HCT116 (cell line): ENCODE measurements at regions not wholly inside any gene's neighbourhood (a gene's known extent, or its start where the extent isn't known, plus 50 kb on each side); places are given as distances from the start of the nearest gene placed in this dataset.

Experiments used
- ATAC-seq: fragments of 200-7000 bp; cut with Tn5 transposase; 2 replicates; pipeline ENCODE4 v1.9.1; 2020; ENCODE audit warnings: mild to moderate bottlenecking, moderate library complexity
- BruUV-seq: library from RNA; stranded (reverse); fragments of 400-500 nt; replicated peaks from 2 replicates; lab custom pipeline; 2021; lab: Mats Ljungman, UMichigan
- CTCF ChIA-PET: fragments of 300-600 bp; sonication (Branson Sonifier 250); formaldehyde crosslinking; loops from one replicate; lab custom pipeline; 2021; ENCODE audit warnings: antibody characterized with exemption; lab: Charles Lee
- POLR2A ChIA-PET: fragments of 300-600, 350-600 bp; sonication (Branson Sonifier 250); formaldehyde crosslinking; loops from one replicate; lab custom pipeline; 2021; ENCODE audit warnings: antibody characterized with exemption; lab: Charles Lee
- RAD21 ChIA-PET, 2 experiments: fragments of 300-600 bp; sonication (Branson Sonifier 250); formaldehyde crosslinking; loops; one replicate each; lab custom pipeline; 2023; ENCODE audit warnings: low total read pairs in 2 of 2; ENCODE audit not compliant: uncharacterized antibody in 2 of 2, unreplicated experiment in 2 of 2, low non-redundant PET in 1 of 2; lab: Charles Lee
- DNase-seq: peaks from one replicate; pipeline ENCODE4 v3.0.0-alpha.2; 2010; ENCODE audit warnings: low read depth, low spot score
- H2AFZ ChIP-seq: fragments of 200-600 bp; shearing (Covaris generic), sonication (generic); 2 replicates; pipeline ENCODE4 v1.6.1; 2017; ENCODE audit warnings: low read depth, mixed run types, mixed read lengths, antibody characterized with exemption, low read length; ENCODE audit not compliant: poor library complexity, severe bottlenecking
- H3K27ac ChIP-seq: 2 replicates; pipeline ENCODE4 v1.5.1; 2012; ENCODE audit warnings: low read depth, low read length
- H3K27me3 ChIP-seq: fragments of 200-600 bp; sonication (generic); 2 replicates; pipeline ENCODE4 v1.6.1; 2016; ENCODE audit warnings: mixed run types, low read length, mixed read lengths; ENCODE audit not compliant: insufficient read depth
- H3K36me3 ChIP-seq, 2 experiments: fragments of 200-500 bp in 1 of 2; fragments of 200-600 bp in 1 of 2; sonication (Bioruptor generic) in 1 of 2; sonication (generic) in 1 of 2; 2 replicates each; pipeline versions ENCODE4 v1.5.1 to v1.6.1; 2014 to 2016; ENCODE audit warnings: low read length in 2 of 2, inconsistent platforms in 1 of 2, mixed read lengths in 1 of 2, mixed run types in 1 of 2; ENCODE audit not compliant: insufficient read depth in 2 of 2, control insufficient read depth in 1 of 2
- H3K4me1 ChIP-seq, 2 experiments: fragments of 200-600 bp in 1 of 2; sonication (generic) in 1 of 2; 2 replicates each; pipeline versions ENCODE4 v1.5.1 to v1.6.1; 2012 to 2017; ENCODE audit warnings: low read length in 2 of 2, inconsistent platforms in 1 of 2, mild to moderate bottlenecking in 1 of 2, mixed read lengths in 1 of 2, mixed run types in 1 of 2, moderate library complexity in 1 of 2; ENCODE audit not compliant: insufficient read depth in 2 of 2, control insufficient read depth in 1 of 2
- H3K4me2 ChIP-seq: fragments of 200-600 bp; sonication (generic); 2 replicates; pipeline ENCODE4 v1.6.1; 2017; ENCODE audit warnings: mixed run types, low read length, mixed read lengths
- H3K4me3 ChIP-seq, 2 experiments: fragments of 200-600 bp in 1 of 2; sonication (generic) in 1 of 2; replicated peaks in 1 of 2; 2 replicates each; pipeline ENCODE4 v1.5.1; 2011 to 2016; ENCODE audit warnings: low read length in 2 of 2, control low read depth in 1 of 2, low read depth in 1 of 2, mild to moderate bottlenecking in 1 of 2, mixed read lengths in 1 of 2, mixed run types in 1 of 2
- H3K79me2 ChIP-seq: fragments of 200-600 bp; sonication (generic); 2 replicates; pipeline ENCODE4 v1.6.1; 2017; ENCODE audit warnings: mild to moderate bottlenecking, mixed run types, low read length, moderate library complexity, mixed read lengths; ENCODE audit not compliant: insufficient read depth
- H3K9ac ChIP-seq: fragments of 200-600 bp; sonication (generic); 2 replicates; pipeline ENCODE4 v1.6.1; 2016; ENCODE audit warnings: low read length, mixed read lengths
- H3K9me2 ChIP-seq: fragments of 200-600 bp; sonication (generic), shearing (Covaris generic); 2 replicates; pipeline ENCODE4 v1.6.1; 2017; ENCODE audit warnings: mixed run types, mild to moderate bottlenecking, moderate library complexity; ENCODE audit not compliant: insufficient read depth
- H3K9me3 ChIP-seq, 2 experiments: fragments of 200-500 bp in 1 of 2; fragments of 200-600 bp in 1 of 2; sonication (Bioruptor generic) in 1 of 2; sonication (generic) in 1 of 2; 2 replicates each; pipeline ENCODE4 v1.6.1; 2014 to 2017; ENCODE audit warnings: low read length in 2 of 2, mixed read lengths in 2 of 2, inconsistent platforms in 1 of 2, low read depth in 1 of 2, mild to moderate bottlenecking in 1 of 2, mixed run types in 1 of 2, moderate library complexity in 1 of 2; ENCODE audit not compliant: control insufficient read depth in 1 of 2, insufficient read depth in 1 of 2
- H4K20me1 ChIP-seq: fragments of 200-600 bp; sonication (generic), shearing (Covaris generic); 2 replicates; pipeline ENCODE4 v1.6.1; 2017; ENCODE audit warnings: mixed run types, mild to moderate bottlenecking, moderate library complexity; ENCODE audit not compliant: insufficient read depth
- CBX3 ChIP-seq: IDR thresholded peaks from 2 replicates; pipeline ENCODE4 v1.6.1; 2012; ENCODE audit warnings: low read depth
- CEBPB ChIP-seq: IDR thresholded peaks from 2 replicates; pipeline ENCODE4 v1.6.1; 2012; ENCODE audit warnings: low read depth
- JUND ChIP-seq: IDR thresholded peaks from 2 replicates; pipeline ENCODE4 v1.6.1; 2012
- POLR2A ChIP-seq: IDR thresholded peaks from 2 replicates; pipeline ENCODE4 v1.7.0; 2011; ENCODE audit warnings: borderline replicate concordance; ENCODE audit not compliant: insufficient read depth, insufficient read length; ENCODE audit errors: extremely low read depth
- SIN3A ChIP-seq: IDR thresholded peaks from 2 replicates; pipeline ENCODE4 v1.6.1; 2012; ENCODE audit warnings: low read depth
- SRF ChIP-seq: IDR thresholded peaks from 2 replicates; pipeline ENCODE4 v1.6.1; 2012; ENCODE audit warnings: low read depth
- YY1 ChIP-seq: IDR thresholded peaks from 2 replicates; pipeline ENCODE4 v1.6.1; 2011; ENCODE audit warnings: low read length, low read depth, moderate library complexity, mild to moderate bottlenecking; ENCODE audit not compliant: insufficient replicate concordance; ENCODE audit errors: extremely low read depth
- ZFX ChIP-seq: fragments of 450-650 bp; IDR thresholded peaks from 2 replicates; pipeline ENCODE4 v1.6.1; 2017
- ZNF274 ChIP-seq: fragments of 200-500 bp; sonication (Bioruptor generic); IDR thresholded peaks from 2 replicates; pipeline ENCODE4 v1.6.1; 2014; ENCODE audit warnings: mild to moderate bottlenecking, low read depth, low read length, inconsistent platforms
- intact Hi-C: fragments of 100-400 bp; cut with micrococcal nuclease; formaldehyde crosslinking; loops from 2 replicates; pipeline ENCODE4 v1.10.0; 2022
- TF ChIP-seq, protein P1 (sequence below): IDR thresholded peaks from 2 replicates; pipeline ENCODE4 v1.6.1; 2012
- TF ChIP-seq, protein P2 (sequence below), 3 experiments: fragments of 200-600 bp in 1 of 3; sonication (generic) in 1 of 3; IDR thresholded peaks in 2 of 3; conservative IDR thresholded peaks in 1 of 3; 2 replicates each; pipeline ENCODE4 v1.5.1; 2012 to 2017; ENCODE audit warnings: low read depth in 2 of 3, low read length in 2 of 3, antibody characterized with exemption in 1 of 3, borderline replicate concordance in 1 of 3, control low read depth in 1 of 3, mild to moderate bottlenecking in 1 of 3, mixed read lengths in 1 of 3, mixed run types in 1 of 3, moderate library complexity in 1 of 3; ENCODE audit not compliant: insufficient read depth in 1 of 3
- TF ChIP-seq, protein P3 (sequence below): IDR thresholded peaks from 2 replicates; pipeline ENCODE4 v1.6.1; 2012

DNA sequence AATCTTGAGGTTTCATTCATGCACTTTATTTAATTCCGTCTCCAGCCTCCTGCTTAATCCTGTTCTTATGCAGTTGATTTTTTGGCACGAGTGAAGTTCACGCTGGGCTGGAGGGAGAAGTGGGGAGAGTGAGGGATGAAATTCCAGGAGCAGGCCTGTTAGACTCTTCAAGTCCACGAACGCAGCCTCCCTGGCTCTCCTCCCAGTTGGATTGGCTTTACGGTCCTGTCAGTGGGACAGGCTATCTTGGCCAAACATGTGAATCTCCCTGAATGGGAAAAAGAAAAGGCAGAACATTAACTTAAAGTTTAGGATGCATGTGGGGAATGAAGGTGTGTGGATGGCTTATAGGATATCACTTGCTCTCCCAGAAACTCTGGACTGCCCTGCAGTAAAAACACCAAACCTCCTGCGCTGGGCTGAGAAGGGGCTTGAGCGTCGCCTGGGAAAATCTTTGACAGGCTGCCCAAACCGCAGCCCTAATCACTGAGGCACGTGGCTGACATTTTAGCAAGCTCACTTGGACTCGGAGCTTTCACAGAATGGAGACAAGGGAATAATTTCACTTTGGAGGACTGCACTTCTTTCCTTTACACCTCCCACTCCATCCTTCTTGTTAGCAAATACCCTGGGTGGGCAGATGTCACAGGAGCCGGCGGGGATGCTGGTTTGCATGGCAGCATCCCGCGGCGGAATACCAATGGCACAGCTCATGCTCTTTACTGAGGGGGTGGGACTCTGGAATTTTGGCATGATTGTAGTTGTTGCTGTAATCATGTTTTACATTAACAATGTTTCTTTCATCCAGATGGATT is 93.9 kb downstream of the ACKR3 start:
- no peak overlapping the region for H3K27ac ChIP-seq

More for the DNA sequence above, 93.9 kb downstream of the ACKR3 start:
- no peak for TF ChIP-seq ZNF274
- TF ChIP-seq, protein P1, sequence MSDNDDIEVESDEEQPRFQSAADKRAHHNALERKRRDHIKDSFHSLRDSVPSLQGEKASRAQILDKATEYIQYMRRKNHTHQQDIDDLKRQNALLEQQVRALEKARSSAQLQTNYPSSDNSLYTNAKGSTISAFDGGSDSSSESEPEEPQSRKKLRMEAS, result no peak
- no peak for TF ChIP-seq SIN3A
- TF ChIP-seq SRF, result no peak
- TF ChIP-seq CBX3, result no peak
- no peak for TF ChIP-seq ZFX
- TF ChIP-seq JUND, result no peak
- no peak for TF ChIP-seq YY1
- TF ChIP-seq POLR2A, result no peak
- TF ChIP-seq, protein P2, sequence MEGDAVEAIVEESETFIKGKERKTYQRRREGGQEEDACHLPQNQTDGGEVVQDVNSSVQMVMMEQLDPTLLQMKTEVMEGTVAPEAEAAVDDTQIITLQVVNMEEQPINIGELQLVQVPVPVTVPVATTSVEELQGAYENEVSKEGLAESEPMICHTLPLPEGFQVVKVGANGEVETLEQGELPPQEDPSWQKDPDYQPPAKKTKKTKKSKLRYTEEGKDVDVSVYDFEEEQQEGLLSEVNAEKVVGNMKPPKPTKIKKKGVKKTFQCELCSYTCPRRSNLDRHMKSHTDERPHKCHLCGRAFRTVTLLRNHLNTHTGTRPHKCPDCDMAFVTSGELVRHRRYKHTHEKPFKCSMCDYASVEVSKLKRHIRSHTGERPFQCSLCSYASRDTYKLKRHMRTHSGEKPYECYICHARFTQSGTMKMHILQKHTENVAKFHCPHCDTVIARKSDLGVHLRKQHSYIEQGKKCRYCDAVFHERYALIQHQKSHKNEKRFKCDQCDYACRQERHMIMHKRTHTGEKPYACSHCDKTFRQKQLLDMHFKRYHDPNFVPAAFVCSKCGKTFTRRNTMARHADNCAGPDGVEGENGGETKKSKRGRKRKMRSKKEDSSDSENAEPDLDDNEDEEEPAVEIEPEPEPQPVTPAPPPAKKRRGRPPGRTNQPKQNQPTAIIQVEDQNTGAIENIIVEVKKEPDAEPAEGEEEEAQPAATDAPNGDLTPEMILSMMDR (IDR thresholded peaks at IDR 0.05 in 2 of 3, conservative IDR thresholded peaks at IDR 0.05 in 1 of 3; ENCODE audit: borderline replicate concordance in 1 of 3, insufficient read depth in 1 of 3, low read depth in 2 of 3, low read length in 2 of 3), result no peak
- TF ChIP-seq, protein P3, sequence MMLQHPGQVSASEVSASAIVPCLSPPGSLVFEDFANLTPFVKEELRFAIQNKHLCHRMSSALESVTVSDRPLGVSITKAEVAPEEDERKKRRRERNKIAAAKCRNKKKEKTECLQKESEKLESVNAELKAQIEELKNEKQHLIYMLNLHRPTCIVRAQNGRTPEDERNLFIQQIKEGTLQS, result no peak
- TF ChIP-seq CEBPB, result no peak
- no peak overlapping the region for H3K4me3 ChIP-seq
- H3K4me1 ChIP-seq, result peaks cover 0 to 4% of the 10 kb centered on the region in 2 experiments; a peak in 3 of 4 replicates
- no peaks in the 10 kb centered on the region for H4K20me1 ChIP-seq
- no peak for ATAC-seq
- ChIA-PET CTCF (no interaction called here), POLR2A (no interaction called here), RAD21 (no interaction called here)
- no peaks in the 10 kb centered on the region for H3K9me2 ChIP-seq
- H2AFZ ChIP-seq, result no peak overlapping the region
- intact Hi-C loops, result no loop called here
- H3K27me3 ChIP-seq, result peaks cover 54% of the 10 kb centered on the region
- no peak for DNase-seq
- no peak overlapping the region for H3K9ac ChIP-seq
- no peak overlapping the region for H3K4me2 ChIP-seq
- BruUV-seq, result no TSS peak
- no peaks in the 10 kb centered on the region for H3K36me3 ChIP-seq
- H3K9me3 ChIP-seq, result no peaks in the 10 kb centered on the region
- H3K79me2 ChIP-seq, result no peaks in the 10 kb centered on the region
